AG09319 (cell line): ENCODE measurements at regions not wholly inside any gene's neighbourhood (a gene's known extent, or its start where the extent isn't known, plus 50 kb on each side); places are given as distances from the start of the nearest gene placed in this dataset.

Experiments used
- DNase-seq: peaks from one replicate; pipeline ENCODE4 v3.0.0-alpha.2; 2010; ENCODE audit warnings: low read depth; ENCODE audit errors: extremely low read depth
- TF ChIP-seq, protein P1 (sequence below): IDR thresholded peaks from 2 replicates; pipeline ENCODE4 v1.5.1; 2011; ENCODE audit warnings: low read depth, mild to moderate bottlenecking, inconsistent platforms, low read length, moderate library complexity

DNA sequence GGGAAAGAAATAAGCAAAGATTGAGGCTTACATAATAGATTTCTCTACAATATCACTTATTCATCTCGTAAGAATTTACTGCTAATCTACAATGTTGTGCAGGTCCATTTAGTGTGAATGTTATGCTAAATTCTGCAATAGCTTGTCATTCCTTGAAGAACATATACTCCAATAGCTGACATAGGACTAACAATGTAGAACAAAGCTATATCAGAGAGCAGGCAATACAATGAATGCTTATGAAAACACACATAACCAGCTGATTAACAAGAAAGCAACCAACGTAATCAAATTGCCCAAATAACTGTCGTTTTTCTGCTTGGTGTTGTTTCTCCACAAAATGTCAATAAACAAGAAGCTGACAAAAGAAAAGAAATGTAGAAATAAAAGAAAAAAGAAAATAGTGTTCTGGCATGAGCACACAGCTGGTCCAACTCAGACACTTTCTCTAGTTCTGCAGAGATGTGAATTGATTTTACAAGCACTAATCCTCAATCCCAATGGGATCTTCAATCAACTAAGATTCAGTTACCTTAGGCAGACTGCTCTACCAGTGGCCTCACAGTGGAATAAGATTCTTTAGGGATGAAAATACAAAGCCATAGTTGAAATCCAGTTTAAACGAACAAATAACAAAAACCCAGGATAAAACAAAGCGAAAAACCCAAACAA is 1024.7 kb upstream of the PIK3C3 start:
- TF ChIP-seq, protein P1, sequence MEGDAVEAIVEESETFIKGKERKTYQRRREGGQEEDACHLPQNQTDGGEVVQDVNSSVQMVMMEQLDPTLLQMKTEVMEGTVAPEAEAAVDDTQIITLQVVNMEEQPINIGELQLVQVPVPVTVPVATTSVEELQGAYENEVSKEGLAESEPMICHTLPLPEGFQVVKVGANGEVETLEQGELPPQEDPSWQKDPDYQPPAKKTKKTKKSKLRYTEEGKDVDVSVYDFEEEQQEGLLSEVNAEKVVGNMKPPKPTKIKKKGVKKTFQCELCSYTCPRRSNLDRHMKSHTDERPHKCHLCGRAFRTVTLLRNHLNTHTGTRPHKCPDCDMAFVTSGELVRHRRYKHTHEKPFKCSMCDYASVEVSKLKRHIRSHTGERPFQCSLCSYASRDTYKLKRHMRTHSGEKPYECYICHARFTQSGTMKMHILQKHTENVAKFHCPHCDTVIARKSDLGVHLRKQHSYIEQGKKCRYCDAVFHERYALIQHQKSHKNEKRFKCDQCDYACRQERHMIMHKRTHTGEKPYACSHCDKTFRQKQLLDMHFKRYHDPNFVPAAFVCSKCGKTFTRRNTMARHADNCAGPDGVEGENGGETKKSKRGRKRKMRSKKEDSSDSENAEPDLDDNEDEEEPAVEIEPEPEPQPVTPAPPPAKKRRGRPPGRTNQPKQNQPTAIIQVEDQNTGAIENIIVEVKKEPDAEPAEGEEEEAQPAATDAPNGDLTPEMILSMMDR = no peak
- no peak for DNase-seq

DNA sequence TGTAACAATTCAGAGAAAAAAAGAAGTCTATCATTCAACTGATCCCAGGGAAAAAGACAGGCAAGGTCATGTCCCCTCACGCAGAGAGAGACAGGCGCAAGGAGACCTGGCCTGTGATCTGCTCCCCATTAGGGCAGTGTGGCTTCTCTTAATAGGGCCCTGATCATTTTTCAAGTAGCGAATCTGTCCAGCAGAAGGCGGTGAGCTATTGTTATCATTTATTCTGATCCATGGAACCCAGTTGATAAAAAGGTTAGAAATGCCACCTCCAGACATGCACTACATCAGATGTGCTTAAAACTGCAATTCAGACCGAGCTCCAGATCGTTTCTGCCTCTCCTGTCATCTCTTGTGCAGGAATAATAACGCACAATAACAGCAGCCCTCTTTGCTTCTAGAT is 1025.6 kb upstream of the PIK3C3 start:
- DNase-seq = no peak
- TF ChIP-seq, protein P1 = no peak

GRCh38 chr18:40926679-40927078 is 1028.4 kb upstream of the PIK3C3 start:
- no peak for DNase-seq
- TF ChIP-seq, protein P1 = no peak

- TF ChIP-seq, protein P1 = no peak
- DNase-seq = no peak
Observed at GRCh38 chr18:40925071-40925541, 1029.9 kb upstream of the PIK3C3 start.

DNA sequence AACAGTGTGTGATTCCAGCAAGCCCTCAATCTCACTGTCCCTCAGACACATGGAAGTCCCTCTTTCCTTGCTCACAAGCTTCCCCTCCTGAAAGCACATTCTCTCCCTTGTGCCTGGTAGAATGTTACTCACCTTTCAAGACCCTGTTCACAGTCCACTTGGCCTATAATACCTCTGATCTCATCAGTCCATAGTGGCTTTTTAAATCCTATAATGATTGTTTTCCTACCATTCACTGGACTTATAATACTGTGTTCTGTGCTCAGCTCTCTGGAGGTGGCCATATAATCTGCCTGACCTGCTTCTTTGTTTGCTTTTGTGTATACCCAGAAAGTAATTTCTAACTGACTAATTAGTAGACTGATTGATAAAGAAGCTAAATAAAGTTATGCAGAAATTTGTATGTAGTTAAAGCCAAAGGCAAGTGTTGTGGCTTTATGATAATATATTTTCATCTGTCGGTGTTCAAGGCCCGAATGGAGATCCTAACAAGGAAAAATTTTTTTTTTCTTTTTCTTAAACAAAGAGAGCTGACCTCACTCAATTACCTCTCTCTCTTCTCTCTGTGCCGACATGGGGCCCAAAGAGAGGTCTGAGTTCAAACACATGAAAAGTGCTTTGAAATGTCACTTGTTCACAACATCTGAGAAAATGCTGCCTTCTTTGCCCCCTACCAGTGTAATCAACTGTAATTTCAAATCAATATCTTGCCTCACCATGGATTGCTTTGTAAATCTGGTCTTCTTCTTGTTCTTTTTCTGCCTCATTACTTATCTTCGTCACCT is 1033.0 kb upstream of the PIK3C3 start:
- no peak for DNase-seq

DNA sequence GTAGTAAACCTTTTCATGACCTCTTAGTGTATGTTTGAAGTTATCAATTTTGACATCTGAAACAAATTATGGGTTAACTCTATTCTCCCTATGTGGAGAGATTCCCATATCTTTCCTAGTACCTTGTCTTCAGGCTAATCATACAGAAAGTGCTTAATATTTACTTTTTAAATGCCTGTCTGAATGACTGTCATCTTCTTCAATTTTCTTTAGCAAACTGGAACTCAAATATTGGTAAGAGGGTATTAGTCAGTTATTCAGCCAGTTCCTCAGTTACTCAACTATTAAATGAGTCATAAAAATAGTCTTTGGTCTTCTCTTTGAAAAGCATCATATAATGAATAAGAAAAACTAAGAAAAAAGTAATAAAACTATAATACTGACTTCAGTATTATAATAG is 1038.0 kb upstream of the PIK3C3 start:
- DNase-seq = no peak

More for the DNA sequence above, 1033.0 kb upstream of the PIK3C3 start:
- TF ChIP-seq, protein P1 = no peak

More for the DNA sequence above, 1038.0 kb upstream of the PIK3C3 start:
- TF ChIP-seq, protein P1 = no peak
